Keratinocyte (primary cell): ENCODE measurements at regions not wholly inside any gene's neighbourhood (a gene's known extent, or its start where the extent isn't known, plus 50 kb on each side); places are given as distances from the start of the nearest gene placed in this dataset.

ENCODE experiments used
- DNase-seq: peaks from one replicate; pipeline ENCODE4 v3.0.0-alpha.2; 2011; ENCODE audit warnings: low read depth, missing footprints, low spot score
- FAIRE-seq: peaks from 2 replicates; lab custom pipeline; 2011; peaks lifted over from hg19 to GRCh38; lab: Jason Lieb, UNC
- H2AFZ ChIP-seq: 2 replicates; pipeline ENCODE4 v1.6.0; 2012; ENCODE audit warnings: low read length, control low read depth, inconsistent platforms; ENCODE audit not compliant: control insufficient read depth
- H3K27ac ChIP-seq: 2 replicates; pipeline ENCODE4 v1.5.1; 2011; ENCODE audit warnings: low read length; ENCODE audit not compliant: control insufficient read depth, insufficient read depth
- H3K27me3 ChIP-seq: 3 replicates; pipeline ENCODE4 v1.6.0; 2011; ENCODE audit warnings: low read length; ENCODE audit not compliant: control insufficient read depth, insufficient read depth; ENCODE audit errors: extremely low read depth
- H3K36me3 ChIP-seq, 2 experiments: 2 replicates in 1 of 2; 3 replicates in 1 of 2; pipeline ENCODE4 v1.5.1; 2011; ENCODE audit warnings: low read length in 2 of 2, mild to moderate bottlenecking in 1 of 2; ENCODE audit not compliant: control insufficient read depth in 2 of 2, insufficient read depth in 2 of 2; ENCODE audit errors: extremely low read depth in 1 of 2
- H3K4me1 ChIP-seq: 3 replicates; pipeline ENCODE4 v1.5.1; 2011; ENCODE audit warnings: low read length; ENCODE audit not compliant: control insufficient read depth, insufficient read depth; ENCODE audit errors: extremely low read depth
- H3K4me2 ChIP-seq: 3 replicates; pipeline ENCODE4 v1.6.0; 2011; ENCODE audit warnings: low read depth, low read length; ENCODE audit not compliant: control insufficient read depth, insufficient read depth; ENCODE audit errors: extremely low read depth
- H3K4me3 ChIP-seq, 3 experiments: fragments of 200-600 bp in 1 of 3; sonication (generic) in 1 of 3; 2 replicates in 2 of 3; 3 replicates in 1 of 3; pipeline ENCODE4 v1.5.1; 2011 to 2016; ENCODE audit warnings: low read length in 3 of 3, mild to moderate bottlenecking in 3 of 3, control low read depth in 2 of 3, inconsistent platforms in 1 of 3, low read depth in 1 of 3, mixed read lengths in 1 of 3, mixed run types in 1 of 3, moderate library complexity in 1 of 3; ENCODE audit not compliant: control insufficient read depth in 2 of 3, insufficient read depth in 2 of 3; ENCODE audit errors: extremely low read depth in 1 of 3
- H3K79me2 ChIP-seq: 2 replicates; pipeline ENCODE4 v1.6.0; 2012; ENCODE audit warnings: low read length; ENCODE audit not compliant: control insufficient read depth, insufficient read depth
- H3K9ac ChIP-seq: 3 replicates; pipeline ENCODE4 v1.6.0; 2011; ENCODE audit warnings: low read length; ENCODE audit not compliant: control insufficient read depth, insufficient read depth; ENCODE audit errors: extremely low read depth
- H3K9me1 ChIP-seq: 3 replicates; pipeline ENCODE4 v1.6.0; 2011; ENCODE audit warnings: low read length; ENCODE audit not compliant: control insufficient read depth, insufficient read depth; ENCODE audit errors: extremely low read depth
- H3K9me3 ChIP-seq: 2 replicates; pipeline ENCODE4 v1.5.1; 2012; ENCODE audit warnings: low read depth, low read length; ENCODE audit not compliant: control insufficient read depth
- H4K20me1 ChIP-seq: 3 replicates; pipeline ENCODE4 v1.6.0; 2011; ENCODE audit warnings: low read length; ENCODE audit not compliant: control insufficient read depth, insufficient read depth; ENCODE audit errors: extremely low read depth
- EZH2 ChIP-seq: IDR thresholded peaks from one replicate; pipeline ENCODE4 v1.6.1; 2012; ENCODE audit warnings: inconsistent platforms, mild to moderate bottlenecking, low read length, moderate library complexity
- dilution Hi-C: fragments of 300-500 bp; cut with MboI; formaldehyde crosslinking; loops from one replicate; pipeline ENCODE4 v1.7.0; 2020; ENCODE audit warnings: low sequenced_read_pairs; ENCODE audit not compliant: extremely low pct_ligation_motif_present
- TF ChIP-seq, protein P1 (sequence below), 3 experiments: IDR thresholded peaks in 1 of 3; conservative IDR thresholded peaks in 1 of 3; optimal IDR thresholded peaks in 1 of 3; 2 replicates in 2 of 3; 3 replicates in 1 of 3; pipeline versions ENCODE3 to v1.5.1; 2011; ENCODE audit warnings: low read length in 3 of 3, mild to moderate bottlenecking in 3 of 3, moderate library complexity in 2 of 3, control low read depth in 1 of 3, inconsistent platforms in 1 of 3; ENCODE audit not compliant: insufficient read depth in 2 of 3; ENCODE audit errors: extremely low read depth in 1 of 3

DNA sequence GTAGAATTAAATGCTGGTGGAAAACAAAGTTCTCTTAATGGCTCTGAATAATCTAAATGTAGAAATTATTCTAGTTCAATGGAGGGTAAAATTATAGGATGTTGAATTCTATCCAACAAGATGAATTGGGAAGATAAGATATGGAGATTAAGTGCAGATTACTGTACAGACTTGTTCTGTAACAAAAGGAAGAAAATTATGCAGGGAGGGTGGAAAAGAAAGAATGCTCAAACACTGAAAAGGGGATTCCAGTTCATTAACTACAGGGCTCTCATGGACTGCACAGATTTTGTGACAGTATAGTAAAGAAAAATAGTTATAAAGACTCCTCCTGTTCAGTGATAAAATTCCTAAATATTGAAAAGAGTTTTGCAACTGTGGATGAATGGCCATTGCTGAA lies 1794.0 kb upstream of the PCDH7 start:
- Histone ChIP-seq H3K36me3 (no peaks in the 10 kb centered on the region), H3K4me2 (no peak overlapping the region), H3K27ac (no peak overlapping the region), H3K9ac (no peak overlapping the region), H2AFZ (no peak overlapping the region), H4K20me1 (no peaks in the 10 kb centered on the region), H3K9me3 (no peaks in the 10 kb centered on the region), H3K9me1 (no peaks in the 10 kb centered on the region), H3K4me3 (no peak overlapping the region), H3K27me3 (no peaks in the 10 kb centered on the region), H3K4me1 (no peaks in the 10 kb centered on the region), H3K79me2 (no peaks in the 10 kb centered on the region)
- dilution Hi-C loops, result no loop called here
- TF ChIP-seq, protein P1, sequence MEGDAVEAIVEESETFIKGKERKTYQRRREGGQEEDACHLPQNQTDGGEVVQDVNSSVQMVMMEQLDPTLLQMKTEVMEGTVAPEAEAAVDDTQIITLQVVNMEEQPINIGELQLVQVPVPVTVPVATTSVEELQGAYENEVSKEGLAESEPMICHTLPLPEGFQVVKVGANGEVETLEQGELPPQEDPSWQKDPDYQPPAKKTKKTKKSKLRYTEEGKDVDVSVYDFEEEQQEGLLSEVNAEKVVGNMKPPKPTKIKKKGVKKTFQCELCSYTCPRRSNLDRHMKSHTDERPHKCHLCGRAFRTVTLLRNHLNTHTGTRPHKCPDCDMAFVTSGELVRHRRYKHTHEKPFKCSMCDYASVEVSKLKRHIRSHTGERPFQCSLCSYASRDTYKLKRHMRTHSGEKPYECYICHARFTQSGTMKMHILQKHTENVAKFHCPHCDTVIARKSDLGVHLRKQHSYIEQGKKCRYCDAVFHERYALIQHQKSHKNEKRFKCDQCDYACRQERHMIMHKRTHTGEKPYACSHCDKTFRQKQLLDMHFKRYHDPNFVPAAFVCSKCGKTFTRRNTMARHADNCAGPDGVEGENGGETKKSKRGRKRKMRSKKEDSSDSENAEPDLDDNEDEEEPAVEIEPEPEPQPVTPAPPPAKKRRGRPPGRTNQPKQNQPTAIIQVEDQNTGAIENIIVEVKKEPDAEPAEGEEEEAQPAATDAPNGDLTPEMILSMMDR (optimal IDR thresholded peaks at IDR 0.05 in 1 of 3, IDR thresholded peaks at IDR 0.05 in 1 of 3, conservative IDR thresholded peaks at IDR 0.05 in 1 of 3; ENCODE audit: extremely low read depth in 1 of 3, insufficient read depth in 2 of 3, low read length in 3 of 3), result no peak
- no peak for TF ChIP-seq EZH2
- DNase-seq (no peak), FAIRE-seq (no peak)

DNA sequence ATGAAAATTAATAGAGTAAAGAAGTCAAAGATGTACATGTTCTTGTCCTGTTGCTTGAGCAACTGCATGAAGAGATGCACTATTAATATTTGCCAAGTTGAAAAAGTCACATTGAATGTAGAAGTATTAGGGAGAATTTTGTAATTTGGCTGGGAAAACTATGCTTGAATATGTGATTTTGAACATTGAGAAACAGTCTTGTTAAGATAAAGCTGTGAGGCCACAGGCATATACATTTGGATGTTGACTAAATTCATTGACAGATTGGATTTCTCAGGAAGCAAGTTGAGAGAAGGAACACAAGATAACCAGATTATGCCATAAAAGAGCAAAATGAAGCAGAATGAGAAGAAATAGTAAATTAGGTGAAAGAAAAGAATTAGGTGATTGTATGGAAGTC lies 1777.5 kb upstream of the PCDH7 start:
- FAIRE-seq (no peak), DNase-seq (no peak)
- H3K4me1 ChIP-seq, result no peaks in the 10 kb centered on the region
- no peak overlapping the region for H3K9ac ChIP-seq
- H3K27me3 ChIP-seq, result no peaks in the 10 kb centered on the region
- H3K27ac ChIP-seq, result no peak overlapping the region
- H3K79me2 ChIP-seq, result no peaks in the 10 kb centered on the region
- no peaks in the 10 kb centered on the region for H3K9me1 ChIP-seq
- TF ChIP-seq, protein P1 (optimal IDR thresholded peaks at IDR 0.05 in 1 of 3, IDR thresholded peaks at IDR 0.05 in 1 of 3, conservative IDR thresholded peaks at IDR 0.05 in 1 of 3; ENCODE audit: extremely low read depth in 1 of 3, insufficient read depth in 2 of 3, low read length in 3 of 3), result no peak
- TF ChIP-seq EZH2, result no peak
- dilution Hi-C loops, result no loop called here
- H3K9me3 ChIP-seq, result no peaks in the 10 kb centered on the region
- H2AFZ ChIP-seq, result no peak overlapping the region
- no peaks in the 10 kb centered on the region for H4K20me1 ChIP-seq
- H3K4me2 ChIP-seq, result no peak overlapping the region
- H3K36me3 ChIP-seq, result no peaks in the 10 kb centered on the region
- H3K4me3 ChIP-seq, result no peak overlapping the region
